ENCODE measurements at regions not wholly inside any gene's neighbourhood (a gene's known extent, or its start where the extent isn't known, plus 50 kb on each side); places are given as distances from the start of the nearest gene placed in this dataset.

DNA sequence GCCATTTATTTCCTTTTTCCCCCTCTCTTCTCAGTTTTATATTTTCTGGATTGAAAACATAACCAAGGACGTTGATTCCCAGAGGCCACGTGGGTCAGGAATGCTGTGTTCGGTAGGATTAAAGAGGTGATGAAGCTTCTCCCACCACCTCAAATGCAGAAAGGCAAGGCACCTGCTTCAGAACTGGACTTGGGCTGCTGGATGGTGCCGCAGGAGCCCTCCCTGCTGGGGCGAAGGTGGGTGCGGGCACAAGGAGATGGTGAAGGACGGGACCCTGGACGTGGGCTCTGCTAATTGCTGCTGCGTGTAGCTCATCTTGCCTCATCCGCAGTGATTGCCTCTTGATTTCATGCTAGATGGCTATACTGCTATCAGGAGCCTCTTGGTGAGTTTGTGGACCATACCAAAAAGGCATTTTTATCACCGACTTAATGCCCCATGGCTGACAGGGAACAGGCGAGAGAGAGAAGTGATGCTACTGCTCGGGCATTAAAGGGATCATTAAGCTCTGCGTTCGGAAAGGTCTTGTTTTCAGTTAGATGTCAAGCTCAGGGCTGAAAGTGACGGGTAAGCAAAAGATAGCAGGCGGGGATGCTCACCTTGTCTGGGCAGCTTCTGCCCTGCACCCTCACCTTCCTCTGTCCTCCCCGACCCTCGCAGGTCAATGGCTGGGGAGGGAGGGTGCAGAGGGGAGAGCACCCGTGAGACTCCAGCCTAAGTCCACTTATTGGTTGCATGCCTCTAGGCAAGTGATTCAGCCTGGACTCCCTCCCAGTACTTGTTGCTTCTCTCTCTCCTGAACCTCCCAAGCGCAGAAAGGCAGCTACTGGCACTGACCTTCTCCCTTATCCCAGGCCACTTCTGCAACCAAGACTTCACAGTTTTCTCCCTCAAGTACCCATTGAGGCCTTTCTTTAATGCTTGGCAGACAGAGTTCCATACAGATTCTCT is 71.6 kb upstream of the FSTL4 start:
- TF ChIP-seq POLR2AphosphoS5 (IDR thresholded peaks at IDR 0.05; ENCODE audit: low read depth, low read length), result no peak
- TF ChIP-seq POLR2A (IDR thresholded peaks at IDR 0.05; ENCODE audit: low read depth, low read length), result no peak
- no peak for TF ChIP-seq TAF1 (IDR thresholded peaks at IDR 0.05; ENCODE audit: low read depth, low read length)
- no peak for TF ChIP-seq PAX5 (IDR thresholded peaks at IDR 0.05; ENCODE audit: insufficient read depth, low read length, severe bottlenecking)
- TF ChIP-seq SPI1 (IDR thresholded peaks at IDR 0.05; ENCODE audit: low read depth, low read length), result no peak
- TF ChIP-seq POU2F2 (IDR thresholded peaks at IDR 0.05; ENCODE audit: low read depth, low read length), result no peak
